ENCODE measurements at regions not wholly inside any gene's neighbourhood (a gene's known extent, or its start where the extent isn't known, plus 50 kb on each side); places are given as distances from the start of the nearest gene placed in this dataset.

- no peak for DNase-seq (ENCODE audit: low spot score in 2 of 2)
- TF ChIP-seq POLR2A (IDR thresholded peaks at IDR 0.05): no peak
- no peak for TF ChIP-seq EP300 (IDR thresholded peaks at IDR 0.05)
- TF ChIP-seq CTCF (IDR thresholded peaks at IDR 0.05): no peak
- H3K27ac ChIP-seq: no peak overlapping the region
- no peaks in the 10 kb centered on the region for H3K9me3 ChIP-seq
- WGBS, 2 donors: 79 to 81% methylated on average over 12 of the region's 12 CpGs
- no peak overlapping the region for H3K4me3 ChIP-seq
- H3K4me1 ChIP-seq: peaks cover 0 to 21% (median 15%) of the 10 kb centered on the region in 4 donors
- H3K27me3 ChIP-seq: no peaks in the 10 kb centered on the region
- no peaks in the 10 kb centered on the region for H3K36me3 ChIP-seq
Measured at GRCh38 chr2:42977270-42978174, 185.1 kb upstream of the HAAO start.

GRCh38 chr2:42976351-42976750, 184.0 kb upstream of the HAAO start:
- WGBS, 2 donors: 83 to 91% methylated on average over 5 of the region's 5 CpGs
- Histone ChIP-seq H3K27ac (peak overlapping the region in 2 of 4 donors; percentile 4 to 55), H3K9me3 (no peaks in the 10 kb centered on the region), H3K4me1 (peaks cover 0 to 21% (median 15%) of the 10 kb centered on the region in 4 donors), H3K27me3 (no peaks in the 10 kb centered on the region), H3K36me3 (no peaks in the 10 kb centered on the region), H3K4me3 (no peak overlapping the region)
- DNase-seq (ENCODE audit: low spot score in 2 of 2): no peak
- TF ChIP-seq POLR2A (IDR thresholded peaks at IDR 0.05): no peak
- TF ChIP-seq CTCF (IDR thresholded peaks at IDR 0.05): no peak
- TF ChIP-seq EP300 (IDR thresholded peaks at IDR 0.05): no peak

GRCh38 chr2:42974721-42975717, 182.6 kb upstream of the HAAO start:
- peaks cover 0 to 23% (median 15%) of the 10 kb centered on the region in 4 donors for H3K4me1 ChIP-seq
- peak overlapping the region; percentile 18 to 52 (median 40) for H3K4me3 ChIP-seq
- DNase-seq (ENCODE audit: low spot score in 2 of 2): peak; percentile 83 to 91
- H3K9me3 ChIP-seq: no peaks in the 10 kb centered on the region
- 0 to 12% methylated on average over 6 to 34 of the region's 40 CpGs for WGBS, 2 donors
- no peaks in the 10 kb centered on the region for H3K27me3 ChIP-seq
- TF ChIP-seq EP300 (IDR thresholded peaks at IDR 0.05) (peak in 1 of 2 donors; percentile 68), POLR2A (IDR thresholded peaks at IDR 0.05) (no peak), CTCF (IDR thresholded peaks at IDR 0.05) (peak; percentile 97 to 99 (median 98))
- no peaks in the 10 kb centered on the region for H3K36me3 ChIP-seq
- H3K27ac ChIP-seq: peak overlapping the region; percentile 81 to 93 (median 86)

- no peak for DNase-seq (ENCODE audit: low spot score in 2 of 2)
- H3K4me3 ChIP-seq: no peak overlapping the region
- no peaks in the 10 kb centered on the region for H3K9me3 ChIP-seq
- TF ChIP-seq EP300 (IDR thresholded peaks at IDR 0.05) (no peak), CTCF (IDR thresholded peaks at IDR 0.05) (no peak), POLR2A (IDR thresholded peaks at IDR 0.05) (no peak)
- no peaks in the 10 kb centered on the region for H3K27me3 ChIP-seq
- no peaks in the 10 kb centered on the region for H3K36me3 ChIP-seq
- H3K27ac ChIP-seq: peak overlapping the region; percentile 81 to 93 (median 86)
- H3K4me1 ChIP-seq: peaks cover 0 to 31% (median 12%) of the 10 kb centered on the region in 4 donors
- 52 to 58% methylated on average over 2 of the region's 2 CpGs for WGBS, 2 donors
Measured at GRCh38 chr2:42974169-42974720, 181.9 kb upstream of the HAAO start.

Measured in tibial nerve (tissue), 4 donors.